HEK293 (cell line): ENCODE measurements at regions not wholly inside any gene's neighbourhood (a gene's known extent, or its start where the extent isn't known, plus 50 kb on each side); places are given as distances from the start of the nearest gene placed in this dataset.

Experiments
- MZF1 ChIP-seq: fragments of 450-650 bp; formaldehyde crosslinking; IDR thresholded peaks from 2 replicates; pipeline ENCODE4 v1.5.1; 2017; ENCODE audit warnings: missing biosample characterization, missing genetic modification characterization, borderline replicate concordance
- YY1 ChIP-seq: fragments of 450-650 bp; formaldehyde crosslinking; IDR thresholded peaks from 2 replicates; pipeline ENCODE4 v1.5.1; 2018; ENCODE audit warnings: missing biosample characterization, missing genetic modification characterization
- ZFP69B ChIP-seq: fragments of 450-650 bp; formaldehyde crosslinking; IDR thresholded peaks from 2 replicates; pipeline ENCODE4 v1.5.1; 2016; ENCODE audit warnings: missing biosample characterization, missing genetic modification characterization
- ZNF174 ChIP-seq: fragments of 450-650 bp; formaldehyde crosslinking; IDR thresholded peaks from 2 replicates; pipeline ENCODE4 v1.5.0; 2017; ENCODE audit warnings: missing biosample characterization, mild to moderate bottlenecking, missing genetic modification characterization
- ZNF302 ChIP-seq: fragments of 450-650 bp; formaldehyde crosslinking; IDR thresholded peaks from 2 replicates; pipeline ENCODE4 v1.5.1; 2016; ENCODE audit warnings: missing biosample characterization, missing genetic modification characterization, low read depth
- ZNF785 ChIP-seq: fragments of 450-650 bp; formaldehyde crosslinking; IDR thresholded peaks from 2 replicates; pipeline ENCODE4 v1.5.1; 2016; ENCODE audit warnings: missing biosample characterization, missing genetic modification characterization
- TF ChIP-seq, protein P1 (sequence below): fragments of 450-650 bp; formaldehyde crosslinking; IDR thresholded peaks from 2 replicates; pipeline ENCODE4 v1.5.1; 2016; ENCODE audit warnings: missing biosample characterization, missing genetic modification characterization
- TF ChIP-seq, protein P2 (sequence below): fragments of 450-650 bp; formaldehyde crosslinking; conservative IDR thresholded peaks from 2 replicates; pipeline ENCODE4 v1.5.1; 2016; ENCODE audit warnings: low read depth, missing biosample characterization, missing genetic modification characterization

DNA sequence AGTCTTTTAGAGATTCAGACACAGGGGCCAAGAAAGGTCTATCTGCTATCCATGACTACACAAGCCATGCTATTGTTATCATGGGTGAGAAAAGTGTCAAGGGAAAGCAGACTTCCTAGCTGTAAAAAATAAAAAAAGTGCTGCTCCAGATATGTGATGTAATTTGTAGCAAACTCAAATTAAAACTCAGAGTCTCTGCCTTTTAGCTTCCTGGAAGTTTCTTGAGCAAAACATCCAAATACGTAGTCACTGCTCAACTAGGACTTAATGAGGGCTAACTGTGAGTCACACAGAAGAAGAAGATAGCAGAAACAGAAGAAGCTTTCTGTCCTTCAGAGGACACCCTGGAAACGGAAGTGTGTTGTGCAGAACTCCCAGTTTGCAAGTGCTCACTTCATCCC, 393.4 kb upstream of the NR2F2 start:
- TF ChIP-seq, protein P1, sequence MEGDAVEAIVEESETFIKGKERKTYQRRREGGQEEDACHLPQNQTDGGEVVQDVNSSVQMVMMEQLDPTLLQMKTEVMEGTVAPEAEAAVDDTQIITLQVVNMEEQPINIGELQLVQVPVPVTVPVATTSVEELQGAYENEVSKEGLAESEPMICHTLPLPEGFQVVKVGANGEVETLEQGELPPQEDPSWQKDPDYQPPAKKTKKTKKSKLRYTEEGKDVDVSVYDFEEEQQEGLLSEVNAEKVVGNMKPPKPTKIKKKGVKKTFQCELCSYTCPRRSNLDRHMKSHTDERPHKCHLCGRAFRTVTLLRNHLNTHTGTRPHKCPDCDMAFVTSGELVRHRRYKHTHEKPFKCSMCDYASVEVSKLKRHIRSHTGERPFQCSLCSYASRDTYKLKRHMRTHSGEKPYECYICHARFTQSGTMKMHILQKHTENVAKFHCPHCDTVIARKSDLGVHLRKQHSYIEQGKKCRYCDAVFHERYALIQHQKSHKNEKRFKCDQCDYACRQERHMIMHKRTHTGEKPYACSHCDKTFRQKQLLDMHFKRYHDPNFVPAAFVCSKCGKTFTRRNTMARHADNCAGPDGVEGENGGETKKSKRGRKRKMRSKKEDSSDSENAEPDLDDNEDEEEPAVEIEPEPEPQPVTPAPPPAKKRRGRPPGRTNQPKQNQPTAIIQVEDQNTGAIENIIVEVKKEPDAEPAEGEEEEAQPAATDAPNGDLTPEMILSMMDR (tag by site-specific recombination): no peak
- TF ChIP-seq, protein P2, sequence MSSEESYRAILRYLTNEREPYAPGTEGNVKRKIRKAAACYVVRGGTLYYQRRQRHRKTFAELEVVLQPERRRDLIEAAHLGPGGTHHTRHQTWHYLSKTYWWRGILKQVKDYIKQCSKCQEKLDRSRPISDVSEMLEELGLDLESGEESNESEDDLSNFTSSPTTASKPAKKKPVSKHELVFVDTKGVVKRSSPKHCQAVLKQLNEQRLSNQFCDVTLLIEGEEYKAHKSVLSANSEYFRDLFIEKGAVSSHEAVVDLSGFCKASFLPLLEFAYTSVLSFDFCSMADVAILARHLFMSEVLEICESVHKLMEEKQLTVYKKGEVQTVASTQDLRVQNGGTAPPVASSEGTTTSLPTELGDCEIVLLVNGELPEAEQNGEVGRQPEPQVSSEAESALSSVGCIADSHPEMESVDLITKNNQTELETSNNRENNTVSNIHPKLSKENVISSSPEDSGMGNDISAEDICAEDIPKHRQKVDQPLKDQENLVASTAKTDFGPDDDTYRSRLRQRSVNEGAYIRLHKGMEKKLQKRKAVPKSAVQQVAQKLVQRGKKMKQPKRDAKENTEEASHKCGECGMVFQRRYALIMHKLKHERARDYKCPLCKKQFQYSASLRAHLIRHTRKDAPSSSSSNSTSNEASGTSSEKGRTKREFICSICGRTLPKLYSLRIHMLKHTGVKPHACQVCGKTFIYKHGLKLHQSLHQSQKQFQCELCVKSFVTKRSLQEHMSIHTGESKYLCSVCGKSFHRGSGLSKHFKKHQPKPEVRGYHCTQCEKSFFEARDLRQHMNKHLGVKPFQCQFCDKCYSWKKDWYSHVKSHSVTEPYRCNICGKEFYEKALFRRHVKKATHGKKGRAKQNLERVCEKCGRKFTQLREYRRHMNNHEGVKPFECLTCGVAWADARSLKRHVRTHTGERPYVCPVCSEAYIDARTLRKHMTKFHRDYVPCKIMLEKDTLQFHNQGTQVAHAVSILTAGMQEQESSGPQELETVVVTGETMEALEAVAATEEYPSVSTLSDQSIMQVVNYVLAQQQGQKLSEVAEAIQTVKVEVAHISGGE: no peak
- TF ChIP-seq YY1 (tag by site-specific recombination) (no peak), MZF1 (tag by site-specific recombination) (no peak), ZNF785 (tag by site-specific recombination) (no peak), ZNF174 (no peak), ZFP69B (tag by site-specific recombination) (no peak), ZNF302 (tag by site-specific recombination) (no peak)
